Spinal cord (tissue), 9 donors: ENCODE measurements at regions not wholly inside any gene's neighbourhood (a gene's known extent, or its start where the extent isn't known, plus 50 kb on each side); places are given as distances from the start of the nearest gene placed in this dataset.
A peak's percentile ranks its signal among the peaks of the same experiment; 100 is the strongest.

ENCODE experiments used
- DNase-seq, 6 donors: peaks; one replicate each; pipeline versions ENCODE4 v3.0.0 to v3.0.0-alpha.2; 2013 to 2015; ENCODE audit warnings: low spot score in 6 of 6, low read depth in 4 of 6
- H3K27ac ChIP-seq: one replicate; pipeline ENCODE4 v1.5.1; 2013; ENCODE audit warnings: low read depth, low read length, control low read depth
- H3K27me3 ChIP-seq: one replicate; pipeline ENCODE4 v1.6.1; 2013; ENCODE audit warnings: low read length; ENCODE audit not compliant: control insufficient read depth, insufficient read depth
- H3K36me3 ChIP-seq: one replicate; pipeline ENCODE4 v1.6.1; 2013; ENCODE audit warnings: low read length; ENCODE audit not compliant: control insufficient read depth, insufficient read depth
- H3K4me1 ChIP-seq: one replicate; pipeline ENCODE4 v1.6.1; 2013; ENCODE audit warnings: low read length; ENCODE audit not compliant: control insufficient read depth, insufficient read depth
- H3K4me3 ChIP-seq: one replicate; pipeline ENCODE4 v1.5.1; 2013; ENCODE audit warnings: low read depth, low read length, control low read depth
- H3K9me3 ChIP-seq: one replicate; pipeline ENCODE4 v1.6.1; 2013; ENCODE audit warnings: low read length; ENCODE audit not compliant: control insufficient read depth, insufficient read depth
- WGBS: methylation state at CpG from one replicate; pipeline ENCODE4 v1.1.5; 2013; ENCODE audit warnings: missing lambda C conversion rate; ENCODE audit not compliant: insufficient coverage; 5-methylcytosine and 5-hydroxymethylcytosine counted together
- donor health status: healthy.

- H3K27me3 ChIP-seq: no peaks in the 10 kb centered on the region
- H3K36me3 ChIP-seq: no peaks in the 10 kb centered on the region
- H3K27ac ChIP-seq: no peak overlapping the region
- H3K9me3 ChIP-seq: no peaks in the 10 kb centered on the region
- no peaks in the 10 kb centered on the region for H3K4me1 ChIP-seq
- no peak overlapping the region for H3K4me3 ChIP-seq
- 92% methylated on average over 1 of the region's 4 CpGs for WGBS
- DNase-seq: no peak
Observed at GRCh38 chr11:91828901-91829300, 395.7 kb upstream of the FAT3 start.

- no peaks in the 10 kb centered on the region for H3K36me3 ChIP-seq
- no peak overlapping the region for H3K27ac ChIP-seq
- no peaks in the 10 kb centered on the region for H3K27me3 ChIP-seq
- H3K4me3 ChIP-seq: no peak overlapping the region
- no peak for DNase-seq
- H3K4me1 ChIP-seq: no peaks in the 10 kb centered on the region
- WGBS: 60% methylated on average over 1 of the region's 2 CpGs
- H3K9me3 ChIP-seq: no peaks in the 10 kb centered on the region
Observed at GRCh38 chr11:91825777-91826176, 398.8 kb upstream of the FAT3 start.

- Histone ChIP-seq H3K27ac (no peak overlapping the region), H3K9me3 (no peaks in the 10 kb centered on the region), H3K4me1 (no peaks in the 10 kb centered on the region), H3K4me3 (no peak overlapping the region), H3K27me3 (no peaks in the 10 kb centered on the region), H3K36me3 (no peaks in the 10 kb centered on the region)
- no peak for DNase-seq
- no CpG with 5 or more reads among the region's 1 CpG for WGBS
Observed at GRCh38 chr11:91823252-91823830, 401.3 kb upstream of the FAT3 start.

DNA sequence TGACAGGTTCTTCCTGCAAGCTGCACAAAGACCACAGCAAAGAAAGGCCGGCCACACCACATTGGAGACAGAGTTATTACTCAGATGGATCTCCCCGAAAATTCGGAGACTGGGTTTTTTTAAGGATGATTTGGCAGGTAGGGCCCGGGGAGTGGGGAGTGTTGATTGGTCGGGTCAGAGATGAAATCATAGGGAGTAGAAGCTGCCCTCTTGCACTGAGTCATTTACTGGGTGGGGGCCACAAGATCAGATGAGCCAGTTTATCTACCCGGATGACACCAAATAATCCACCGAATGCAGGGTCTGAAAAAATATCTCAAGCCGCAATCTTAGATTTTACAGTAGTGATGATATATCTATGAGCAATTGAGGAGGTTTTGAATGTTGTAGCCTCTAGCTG is 401.8 kb upstream of the FAT3 start:
- Histone ChIP-seq H3K4me1 (no peaks in the 10 kb centered on the region), H3K36me3 (no peaks in the 10 kb centered on the region), H3K4me3 (no peak overlapping the region), H3K27me3 (no peaks in the 10 kb centered on the region), H3K27ac (no peak overlapping the region), H3K9me3 (no peaks in the 10 kb centered on the region)
- WGBS: 97% methylated on average over 7 of the region's 8 CpGs
- DNase-seq: no peak

DNA sequence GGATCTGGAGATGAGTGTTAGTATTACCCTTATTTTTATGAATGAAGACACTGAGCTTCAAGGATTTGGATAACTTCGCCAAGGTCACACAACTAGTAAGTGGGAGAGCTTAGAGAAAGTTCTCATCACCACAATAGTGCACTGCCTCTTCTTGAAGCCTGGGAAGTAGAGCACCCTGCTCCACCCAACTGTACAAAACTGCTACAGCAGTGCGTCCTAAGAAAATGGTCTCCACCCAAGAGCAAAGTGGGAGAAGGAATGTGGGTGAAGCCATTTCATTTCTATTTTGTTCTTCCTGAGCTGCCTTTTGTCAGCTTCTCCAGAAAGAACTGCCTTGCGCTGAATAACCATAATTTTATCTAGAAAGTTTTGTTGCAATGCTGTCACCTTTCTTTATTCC is 403.9 kb upstream of the FAT3 start:
- Histone ChIP-seq H3K27me3 (no peaks in the 10 kb centered on the region), H3K4me3 (no peak overlapping the region), H3K4me1 (no peaks in the 10 kb centered on the region), H3K27ac (no peak overlapping the region), H3K9me3 (no peaks in the 10 kb centered on the region), H3K36me3 (no peaks in the 10 kb centered on the region)
- no CpG with 5 or more reads among the region's 3 CpGs for WGBS
- DNase-seq: no peak

- H3K9me3 ChIP-seq: no peaks in the 10 kb centered on the region
- no peak overlapping the region for H3K4me3 ChIP-seq
- no peaks in the 10 kb centered on the region for H3K27me3 ChIP-seq
- H3K27ac ChIP-seq: no peak overlapping the region
- H3K4me1 ChIP-seq: no peaks in the 10 kb centered on the region
- no peaks in the 10 kb centered on the region for H3K36me3 ChIP-seq
- DNase-seq: no peak
- no CpG with 5 or more reads among the region's 1 CpG for WGBS
Observed at GRCh38 chr11:91819777-91820176, 404.8 kb upstream of the FAT3 start.

GRCh38 chr11:91819195-91819594 is 405.4 kb upstream of the FAT3 start:
- Histone ChIP-seq H3K4me1 (no peaks in the 10 kb centered on the region), H3K9me3 (no peaks in the 10 kb centered on the region), H3K27ac (no peak overlapping the region), H3K27me3 (no peaks in the 10 kb centered on the region), H3K4me3 (no peak overlapping the region), H3K36me3 (no peaks in the 10 kb centered on the region)
- no peak for DNase-seq
- WGBS: no CpG with 5 or more reads among the region's 2 CpGs

DNA sequence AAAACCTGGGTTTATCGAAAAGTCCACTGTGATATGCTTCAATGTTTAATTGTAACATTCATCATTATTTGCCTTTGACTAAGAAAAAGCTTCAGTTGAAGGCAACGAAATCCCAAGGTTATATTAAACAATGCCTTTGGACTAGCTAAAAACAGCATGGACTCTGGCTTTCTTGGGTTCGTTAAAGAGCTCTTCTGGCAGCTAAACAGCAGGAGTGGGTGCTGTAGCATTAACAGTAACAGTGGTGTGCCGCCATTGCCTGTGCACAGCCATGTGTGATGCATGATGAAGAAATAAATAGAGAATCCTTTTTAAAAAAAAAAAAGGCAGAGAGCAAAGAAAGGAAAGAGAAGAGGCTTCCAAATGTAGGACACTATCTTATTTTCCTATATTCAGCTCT is 406.6 kb upstream of the FAT3 start:
- H3K36me3 ChIP-seq: no peaks in the 10 kb centered on the region
- peak in 1 of 6 donors; percentile 69 for DNase-seq
- 68% methylated on average over 2 of the region's 4 CpGs for WGBS
- H3K4me1 ChIP-seq: no peaks in the 10 kb centered on the region
- H3K27me3 ChIP-seq: no peaks in the 10 kb centered on the region
- no peak overlapping the region for H3K27ac ChIP-seq
- H3K4me3 ChIP-seq: no peak overlapping the region
- H3K9me3 ChIP-seq: no peaks in the 10 kb centered on the region

DNA sequence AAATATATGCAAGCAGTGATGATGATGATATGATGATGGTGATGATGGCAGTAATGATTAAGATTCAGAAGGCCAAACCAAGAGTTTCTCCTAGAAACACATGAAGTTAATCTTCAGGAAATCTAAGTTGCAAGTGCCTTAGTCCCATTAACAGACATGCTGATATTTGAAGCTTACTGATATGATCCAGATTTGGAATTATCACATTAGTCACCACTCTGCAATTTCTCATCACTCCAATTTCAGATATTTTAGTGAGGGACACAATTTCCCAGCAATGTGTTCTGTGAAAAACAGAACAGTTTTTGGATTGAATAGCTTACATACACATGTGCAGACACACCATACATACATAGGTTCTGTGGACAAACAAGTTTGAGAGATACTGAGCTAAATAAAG is 411.4 kb upstream of the FAT3 start:
- DNase-seq: no peak
- Histone ChIP-seq H3K36me3 (no peaks in the 10 kb centered on the region), H3K9me3 (no peaks in the 10 kb centered on the region), H3K27me3 (no peaks in the 10 kb centered on the region), H3K4me3 (no peak overlapping the region), H3K27ac (no peak overlapping the region), H3K4me1 (no peaks in the 10 kb centered on the region)

GRCh38 chr11:91810871-91811270 is 413.7 kb upstream of the FAT3 start:
- Histone ChIP-seq H3K27ac (no peak overlapping the region), H3K9me3 (no peaks in the 10 kb centered on the region), H3K27me3 (no peaks in the 10 kb centered on the region), H3K4me3 (no peak overlapping the region), H3K36me3 (no peaks in the 10 kb centered on the region), H3K4me1 (no peaks in the 10 kb centered on the region)
- DNase-seq: no peak
- WGBS: 92% methylated on average over 2 of the region's 3 CpGs
